Fibroblast of lung (primary cell): ENCODE measurements at regions not wholly inside any gene's neighbourhood (a gene's known extent, or its start where the extent isn't known, plus 50 kb on each side); places are given as distances from the start of the nearest gene placed in this dataset.

Experiments used
- CTCF ChIP-seq, 2 donors: IDR thresholded peaks in 1 of 2; conservative IDR thresholded peaks in 1 of 2; 1 replicate in 1 of 2; 2 replicates in 1 of 2; pipeline ENCODE4 v1.5.1; 2011 to 2012; ENCODE audit warnings: low read length in 2 of 2, control low read depth in 1 of 2, inconsistent platforms in 1 of 2, low read depth in 1 of 2, mild to moderate bottlenecking in 1 of 2
- EZH2 ChIP-seq: IDR thresholded peaks from 2 replicates; pipeline ENCODE4 v1.5.1; 2012; ENCODE audit warnings: low read length, control low read depth, mild to moderate bottlenecking; ENCODE audit errors: missing control alignments

- no peak for TF ChIP-seq CTCF (conservative IDR thresholded peaks at IDR 0.05 in 1 of 2, IDR thresholded peaks at IDR 0.05 in 1 of 2; ENCODE audit: low read depth in 1 of 2, low read length in 2 of 2)
- no peak for TF ChIP-seq EZH2
Measured at GRCh38 chr10:2362331-2362730, 625.0 kb upstream of the ADARB2 start.
